HT-29 (cell line): ENCODE measurements at regions not wholly inside any gene's neighbourhood (a gene's known extent, or its start where the extent isn't known, plus 50 kb on each side); places are given as distances from the start of the nearest gene placed in this dataset.
"Not testable (repeated sequence)": the region's sequence is repeated elsewhere in the genome, so short reads cannot be mapped to it uniquely, and the experiment has no call there.

Experiments used
- DNase-seq: peaks from one replicate; pipeline ENCODE4 v3.0.0-alpha.2; 2015; ENCODE audit warnings: low spot score

DNA sequence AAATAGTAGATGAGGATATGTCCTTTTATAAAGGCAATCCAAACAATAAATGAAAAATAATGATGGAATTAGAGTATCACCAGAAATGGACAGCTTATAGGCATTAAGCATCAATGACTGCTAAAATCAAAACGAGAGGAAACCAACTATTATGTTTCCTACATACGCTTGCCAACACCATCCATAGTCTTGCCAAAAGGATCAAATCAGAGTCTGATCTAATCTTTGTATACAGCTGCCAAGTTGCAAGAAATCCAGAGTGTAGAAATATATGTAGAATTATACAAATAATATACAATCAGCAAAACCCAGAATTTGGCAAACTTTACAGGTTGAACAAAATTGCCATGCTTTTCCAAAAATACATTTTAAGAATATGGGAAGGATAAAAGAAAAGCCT lies 1661.6 kb downstream of the SLITRK1 start:
- no peak for DNase-seq

DNA sequence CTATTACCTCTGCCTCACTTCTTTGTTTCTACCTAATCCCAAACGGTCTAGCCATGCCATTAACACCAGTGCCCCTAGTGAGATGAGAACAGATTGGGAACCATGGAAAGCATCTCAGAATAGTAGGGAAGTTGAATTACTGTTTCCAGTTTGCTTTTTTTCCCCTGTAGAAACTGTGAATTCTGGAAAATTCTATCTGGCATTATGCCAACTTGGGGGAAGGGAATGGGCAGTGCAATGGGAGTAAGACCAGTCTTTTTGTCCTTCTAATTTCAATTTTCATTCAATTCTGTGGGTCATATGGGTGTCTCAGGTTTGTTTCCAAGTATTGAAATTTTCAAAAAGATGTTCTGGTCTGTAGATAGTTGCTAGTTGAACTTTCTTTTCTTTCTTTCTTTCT lies 1666.1 kb downstream of the SLITRK1 start:
- DNase-seq, result no peak

DNA sequence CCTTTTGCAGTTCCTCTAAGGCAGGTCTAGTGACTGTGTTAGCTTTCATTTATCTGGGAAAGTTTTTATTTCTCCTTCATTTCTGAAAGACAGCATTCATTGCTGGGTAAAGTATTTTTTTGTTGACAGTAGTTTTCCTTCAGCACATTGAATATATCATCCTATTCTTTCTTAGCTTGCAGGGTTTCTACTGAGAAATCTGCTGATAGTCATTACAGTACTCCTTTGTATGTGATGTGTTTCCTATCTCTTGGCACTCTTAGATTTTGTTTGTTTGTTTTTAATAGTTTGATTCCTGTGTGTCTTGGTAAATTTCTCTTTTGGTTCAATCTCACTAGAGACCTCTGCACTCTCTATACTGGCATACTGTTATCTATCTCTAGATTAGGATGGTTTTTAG lies 1667.9 kb downstream of the SLITRK1 start:
- no peak for DNase-seq

DNA sequence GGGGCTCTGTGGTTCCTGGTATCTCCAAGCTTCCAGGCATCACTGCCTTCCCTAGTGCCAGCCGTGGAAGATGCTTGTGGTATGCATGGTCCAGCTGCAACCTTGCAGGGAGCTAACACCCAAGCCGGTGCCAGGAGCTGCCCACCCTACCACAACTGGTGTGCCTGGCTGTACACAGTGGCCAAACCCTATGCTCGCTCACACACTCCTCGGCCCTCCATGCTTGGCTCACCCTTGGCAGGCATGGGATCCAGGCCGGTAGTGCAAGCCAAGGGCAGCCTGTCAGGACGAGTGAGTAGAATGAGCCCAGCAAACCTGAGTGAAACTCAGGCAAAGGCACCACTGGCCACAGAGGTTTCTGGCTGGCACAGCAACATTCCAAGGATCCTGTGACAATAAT lies 1676.0 kb downstream of the SLITRK1 start:
- DNase-seq, result no peak

DNA sequence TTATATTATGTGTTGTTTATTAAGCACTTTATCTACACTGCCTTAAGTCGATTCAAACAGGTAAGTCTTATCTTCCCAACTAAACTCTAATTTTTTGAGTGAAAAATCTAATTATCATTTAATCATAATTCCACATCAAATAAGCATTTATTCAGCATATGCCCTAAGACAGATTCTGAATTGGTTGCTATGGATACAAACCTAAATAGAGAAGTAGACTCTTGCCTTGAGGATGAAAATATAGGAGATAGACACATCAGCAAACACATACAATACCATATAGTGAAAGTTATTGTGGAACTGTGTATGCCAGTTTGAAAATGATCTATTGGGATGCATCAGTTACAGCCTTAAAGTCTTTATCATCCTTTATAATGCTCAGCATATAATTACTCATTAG lies 1679.9 kb downstream of the SLITRK1 start:
- no peak for DNase-seq

DNA sequence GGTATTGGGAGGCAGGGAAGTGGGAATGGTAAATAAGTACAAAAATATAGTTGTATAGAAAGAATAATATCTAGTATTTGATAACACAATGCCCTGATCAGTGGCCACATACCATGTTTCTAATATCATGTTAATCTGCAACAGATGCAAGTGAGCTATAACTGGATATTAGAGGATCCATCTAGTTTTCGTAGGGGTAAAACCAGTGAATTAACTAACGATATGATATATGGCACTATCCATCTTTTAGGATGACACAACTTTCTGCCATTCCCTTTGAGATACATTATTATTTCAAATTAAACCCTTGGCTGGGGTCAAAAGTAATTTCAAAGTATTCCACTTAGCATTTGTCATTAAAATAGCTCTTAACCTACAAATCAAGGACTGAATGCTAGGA lies 1686.2 kb downstream of the SLITRK1 start:
- no peak for DNase-seq

DNA sequence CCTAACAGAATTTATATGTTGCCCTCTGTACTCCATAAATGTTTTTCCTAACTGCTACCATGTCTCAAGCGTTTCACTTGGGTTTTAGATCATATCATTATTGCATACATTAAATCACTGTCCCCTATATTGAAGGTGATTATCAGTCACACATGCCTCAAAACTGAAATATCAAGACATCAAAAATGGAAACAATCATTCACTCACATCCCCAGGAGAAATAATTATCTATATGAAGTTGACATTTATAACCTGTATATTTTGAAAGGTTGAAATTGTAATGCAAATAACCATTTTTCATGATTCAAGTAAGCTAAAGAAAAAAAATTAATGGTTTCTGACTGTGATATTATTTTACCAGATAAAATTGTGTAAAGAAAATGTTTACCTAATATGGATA lies 1695.0 kb downstream of the SLITRK1 start:
- no peak for DNase-seq

DNA sequence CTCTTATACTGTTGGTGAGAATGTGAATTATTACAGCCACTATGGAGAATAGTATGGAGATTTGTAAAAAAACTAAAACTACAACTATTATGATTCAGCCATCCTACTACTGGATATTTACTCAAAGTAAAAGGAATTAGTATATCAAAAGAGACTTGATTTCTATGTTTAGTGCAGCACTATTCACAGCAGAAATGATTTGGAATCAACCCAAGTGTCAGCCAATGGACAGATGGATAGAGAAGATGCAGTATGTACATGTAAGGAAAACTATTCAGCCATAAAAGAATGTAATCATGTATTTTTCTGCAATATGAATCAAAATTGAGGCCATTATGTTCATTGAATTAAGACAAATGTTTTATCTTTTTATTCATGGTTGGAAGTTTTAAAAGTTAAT lies 1705.5 kb downstream of the SLITRK1 start:
- DNase-seq, result no peak

DNA sequence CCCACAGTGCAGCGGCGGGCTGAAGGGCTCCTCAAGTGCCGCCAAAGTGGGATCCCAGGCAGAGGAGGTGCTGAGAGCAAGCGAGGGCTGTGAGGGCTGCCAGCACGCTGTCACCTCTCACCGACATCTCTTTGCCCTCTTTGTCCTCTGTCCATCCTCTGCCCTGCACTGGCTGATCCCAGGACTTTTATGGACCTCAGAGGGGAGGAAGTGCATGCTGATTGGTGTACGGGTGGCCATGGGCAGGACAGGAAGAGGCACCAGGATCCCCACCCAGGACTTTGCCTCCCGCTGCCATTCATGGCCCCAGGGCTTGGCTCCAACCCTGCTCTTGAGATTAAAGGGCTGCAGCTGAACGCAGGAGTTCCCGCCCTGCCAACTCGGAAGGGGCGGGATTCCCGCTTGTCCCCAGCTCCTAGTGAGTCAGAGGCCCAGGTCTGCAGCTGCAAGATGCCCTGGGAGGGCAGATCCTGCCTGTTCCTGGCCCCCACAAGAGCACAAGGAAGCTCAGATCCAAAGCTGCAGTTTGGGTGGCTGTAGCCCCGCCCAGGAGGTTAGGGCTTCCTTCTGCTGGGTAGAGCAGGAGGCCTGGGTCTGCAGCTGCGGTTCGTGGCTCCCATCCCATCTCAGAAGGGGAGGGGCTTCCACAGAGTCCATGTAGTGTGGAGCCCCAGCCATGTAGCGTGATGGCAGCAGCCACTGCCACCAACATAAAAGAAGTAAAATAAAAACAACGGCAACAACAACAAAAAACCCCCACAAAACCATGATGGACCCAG lies 1716.7 kb downstream of the SLITRK1 start:
- no peak for DNase-seq

DNA sequence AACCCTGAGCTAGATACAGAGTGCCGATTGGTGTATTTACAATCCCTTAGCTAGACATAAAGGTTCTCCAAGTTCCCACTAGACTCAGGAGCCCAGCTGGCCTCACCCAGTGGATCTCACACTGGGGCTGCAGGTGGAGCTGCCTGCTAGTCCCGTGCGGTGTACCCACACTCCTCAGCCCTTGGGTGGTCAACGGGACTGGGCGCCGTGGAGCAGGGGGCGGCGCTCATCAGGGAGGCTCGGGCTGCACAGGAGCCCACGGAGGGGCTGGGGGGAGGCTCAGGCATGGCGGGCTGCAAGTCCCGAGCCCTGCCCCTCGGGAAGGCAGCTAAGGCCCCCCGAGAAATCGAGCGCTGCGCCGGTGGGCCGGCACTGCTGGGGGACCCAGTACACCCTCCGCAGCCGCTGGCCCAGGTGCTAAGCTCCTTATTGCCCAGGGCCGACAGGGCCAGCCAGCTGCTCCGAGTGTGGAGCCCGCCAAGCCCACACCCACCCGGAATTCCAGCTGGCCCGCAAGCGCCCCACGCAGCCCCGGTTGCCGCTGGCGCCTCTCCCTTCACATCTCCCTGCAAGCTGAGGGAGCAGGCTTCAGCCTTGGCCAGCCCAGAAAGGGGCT lies 1717.4 kb downstream of the SLITRK1 start:
- not testable (repeated sequence) for DNase-seq

DNA sequence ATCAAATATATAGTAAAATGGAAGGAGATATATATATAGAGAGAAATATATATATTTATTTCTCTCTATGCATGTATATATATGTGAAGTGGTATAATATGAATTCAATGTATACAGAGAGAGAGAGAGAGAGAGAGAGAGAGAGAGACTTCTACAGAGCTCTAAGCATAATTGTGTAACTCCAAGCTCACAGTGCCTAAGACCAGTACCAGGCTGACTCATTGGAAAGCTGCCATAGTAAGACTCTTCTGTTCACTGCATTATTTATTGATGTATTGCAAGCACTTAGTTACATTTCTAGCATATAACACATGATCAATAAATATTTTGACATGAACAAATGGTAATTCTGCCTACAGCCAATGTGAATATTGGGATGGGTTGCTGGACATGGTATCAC lies 1734.7 kb downstream of the SLITRK1 start:
- no peak for DNase-seq

DNA sequence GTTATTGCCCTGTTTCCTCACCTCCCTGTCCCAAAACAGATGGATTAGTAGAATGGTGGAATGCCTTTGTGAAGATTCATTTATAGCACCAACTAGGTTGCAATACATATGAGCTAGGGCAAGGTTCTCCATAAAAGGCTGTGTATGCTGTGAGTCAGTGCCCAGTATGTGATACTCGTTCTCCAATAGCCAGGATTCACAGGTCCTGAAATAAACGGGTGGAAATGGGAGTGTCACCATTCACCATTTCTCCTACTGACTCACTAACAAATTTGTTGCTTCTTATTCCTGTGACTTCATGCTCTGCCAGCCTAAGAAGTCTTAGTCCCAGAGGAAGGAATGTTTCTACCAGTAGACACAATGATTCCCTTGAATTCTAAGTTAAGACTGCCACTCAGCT lies 1745.4 kb downstream of the SLITRK1 start:
- DNase-seq, result no peak

DNA sequence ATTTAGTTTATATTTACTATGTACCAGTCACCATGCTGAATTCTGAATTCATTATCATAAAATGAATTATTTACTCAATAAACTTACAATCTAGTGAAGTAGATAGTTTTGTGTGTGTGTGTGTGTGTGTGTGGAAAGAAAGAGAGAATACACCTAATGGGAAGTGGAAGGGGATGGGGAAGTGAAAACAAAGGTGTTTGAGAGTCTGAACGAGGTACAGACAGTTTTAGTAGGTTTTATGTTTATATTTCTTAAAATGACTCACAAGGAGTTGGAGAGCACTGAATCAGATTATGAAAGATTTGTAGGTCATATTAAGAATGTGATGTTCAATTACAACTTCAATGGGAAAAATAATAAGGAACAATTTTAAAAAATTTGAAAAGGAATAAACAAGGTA lies 1753.0 kb downstream of the SLITRK1 start:
- DNase-seq, result no peak

DNA sequence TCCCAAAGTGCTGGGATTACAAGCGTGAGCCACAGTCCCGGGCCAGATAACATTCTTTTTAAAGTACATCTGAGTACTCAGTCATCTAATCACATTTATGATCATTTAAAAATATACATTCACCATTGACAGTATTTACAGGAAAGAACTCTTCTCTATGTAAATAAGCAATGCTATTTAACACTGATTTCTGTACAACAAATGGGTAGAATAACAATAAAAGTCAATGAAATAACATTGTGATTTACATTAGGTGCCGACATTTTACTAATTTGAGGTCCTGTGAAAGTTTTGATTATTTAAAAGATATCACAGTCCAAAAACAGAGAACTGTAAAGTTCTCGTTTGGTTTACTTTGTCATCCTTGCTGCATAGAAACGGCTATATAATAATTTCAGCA lies 1763.7 kb downstream of the SLITRK1 start:
- no peak for DNase-seq

DNA sequence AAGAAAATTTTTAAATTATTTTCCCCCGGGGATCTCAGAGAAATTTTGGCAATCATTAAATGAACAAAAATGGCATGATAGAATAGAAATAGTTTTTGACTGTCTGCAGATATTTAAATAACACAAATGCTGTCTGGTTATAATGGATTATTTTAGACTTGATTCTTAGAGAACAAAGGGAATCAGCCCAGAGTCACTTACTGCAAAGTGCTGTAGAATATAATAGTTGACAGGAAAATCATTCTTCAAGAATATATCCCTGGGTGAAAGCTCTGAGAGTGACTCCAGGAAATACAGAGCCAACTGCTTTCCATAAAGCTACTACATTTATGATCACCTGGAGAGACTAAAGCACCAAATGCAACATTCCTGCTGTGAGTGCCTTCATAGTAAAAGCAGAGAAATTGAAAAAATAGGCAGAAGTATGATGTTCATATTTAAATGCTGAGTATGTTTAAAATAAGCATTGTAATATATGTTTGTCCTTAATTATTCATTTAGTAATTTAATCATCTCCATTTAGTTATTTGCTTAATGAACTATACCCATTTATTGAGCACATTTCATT lies 1765.8 kb downstream of the SLITRK1 start:
- no peak for DNase-seq

DNA sequence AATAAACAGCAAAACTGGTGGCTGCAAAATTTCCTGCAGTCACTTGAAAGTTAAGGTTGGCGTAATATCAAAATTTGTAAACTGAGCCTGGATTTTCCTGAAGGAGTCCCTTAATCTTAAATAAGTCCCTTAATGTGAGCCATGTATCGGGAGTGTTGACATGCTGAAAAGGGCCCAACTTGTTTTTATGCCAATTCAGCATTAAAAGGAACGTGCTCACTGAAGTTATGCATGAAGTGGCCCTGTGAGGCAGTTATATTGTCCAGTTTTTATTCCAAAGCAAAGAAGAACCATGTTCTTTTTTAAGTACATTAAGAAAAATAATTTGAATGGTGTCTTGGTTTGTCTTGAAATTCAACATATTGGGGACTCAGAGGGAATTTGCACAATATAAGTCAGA lies 1766.9 kb downstream of the SLITRK1 start:
- DNase-seq, result no peak

DNA sequence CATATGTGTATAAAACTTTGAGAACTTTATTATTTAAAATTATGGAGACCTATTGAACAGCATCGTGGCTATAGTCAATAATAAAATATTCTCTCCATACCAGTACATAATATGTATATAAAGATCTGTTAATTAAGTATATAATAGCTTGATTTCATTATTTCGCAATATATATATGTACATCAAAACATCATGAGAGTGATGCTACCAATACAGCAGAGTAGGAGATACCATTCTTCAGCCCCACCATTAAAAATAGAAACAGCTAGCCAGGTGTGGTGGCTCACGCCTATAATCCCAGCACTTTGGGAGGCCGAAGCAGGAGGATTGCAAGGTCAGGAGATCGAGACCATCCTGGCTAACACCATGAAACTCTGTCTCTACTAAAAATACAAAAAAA lies 1755.3 kb upstream of the SPRY2 start:
- DNase-seq, result no peak

DNA sequence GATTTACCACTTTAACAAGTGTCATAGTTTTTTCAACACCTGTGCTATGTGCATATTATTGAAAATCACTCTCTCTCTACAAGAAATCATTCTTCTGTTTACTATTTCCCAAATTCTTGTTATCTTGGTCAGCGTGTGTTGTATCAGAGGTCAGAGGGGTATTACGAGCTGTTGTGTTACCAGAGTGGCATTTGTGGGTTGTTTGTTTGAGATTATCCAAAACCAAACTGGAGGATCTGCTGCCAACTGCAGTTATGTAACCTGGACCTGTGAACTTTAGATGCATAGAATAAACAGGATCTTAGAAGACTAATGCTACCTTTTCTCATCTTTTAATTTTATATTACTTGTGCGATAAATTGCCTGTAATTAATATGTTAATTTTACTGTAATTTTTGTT lies 1751.4 kb upstream of the SPRY2 start:
- no peak for DNase-seq

DNA sequence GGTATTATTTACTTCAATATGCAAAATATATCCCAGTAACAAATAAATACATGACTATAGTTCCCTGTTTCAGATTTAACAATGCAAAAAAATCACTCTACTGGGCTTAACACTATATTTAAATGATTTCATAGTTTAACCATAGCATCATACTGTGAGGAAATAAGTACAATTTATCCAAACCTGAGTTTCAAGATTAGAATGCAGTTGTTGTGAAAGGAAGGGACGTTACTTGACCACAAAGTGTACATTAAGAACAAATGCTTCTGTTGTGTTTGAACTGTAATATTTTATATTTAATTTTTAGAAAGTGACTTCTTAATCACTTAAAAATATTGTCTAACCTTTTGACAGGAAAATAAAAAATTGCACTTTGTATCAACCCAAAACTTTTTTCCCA lies 1747.9 kb upstream of the SPRY2 start:
- DNase-seq, result no peak

DNA sequence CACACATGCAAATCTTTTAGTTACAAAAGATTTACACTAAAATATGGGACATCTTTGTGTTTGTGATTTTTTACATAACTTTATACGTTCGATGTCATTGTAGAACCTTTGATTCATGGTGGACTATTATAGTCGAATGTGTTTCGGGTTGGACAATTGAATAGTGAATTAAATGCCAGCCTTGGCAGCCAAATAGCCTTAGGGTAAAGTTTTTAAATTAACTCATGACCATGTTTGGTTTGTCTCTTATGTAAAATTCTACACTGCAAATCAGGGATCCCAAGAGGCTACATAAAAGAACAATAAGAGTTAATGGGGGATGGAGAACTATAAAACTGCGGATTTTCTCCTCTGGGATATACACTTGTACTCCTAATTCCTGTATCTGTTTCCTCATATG lies 1735.6 kb upstream of the SPRY2 start:
- DNase-seq, result no peak

DNA sequence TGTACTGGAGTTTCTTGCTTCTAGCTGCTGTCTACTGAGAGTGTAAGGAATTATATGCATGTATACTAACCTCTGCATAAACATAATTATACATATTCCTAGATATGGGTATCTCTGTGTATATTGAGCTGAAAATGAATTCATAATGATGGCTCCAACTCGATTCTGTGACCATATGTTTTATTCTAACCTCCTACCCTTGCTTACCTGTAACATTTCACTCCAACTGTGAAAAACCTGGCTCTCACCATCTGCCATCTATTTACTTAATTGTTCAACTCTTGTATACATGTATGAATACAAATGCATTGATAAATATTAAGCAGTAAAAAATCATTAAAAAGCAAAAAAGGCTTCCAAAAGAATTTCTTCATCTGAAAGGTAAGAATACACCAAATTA lies 1729.5 kb upstream of the SPRY2 start:
- DNase-seq, result no peak

DNA sequence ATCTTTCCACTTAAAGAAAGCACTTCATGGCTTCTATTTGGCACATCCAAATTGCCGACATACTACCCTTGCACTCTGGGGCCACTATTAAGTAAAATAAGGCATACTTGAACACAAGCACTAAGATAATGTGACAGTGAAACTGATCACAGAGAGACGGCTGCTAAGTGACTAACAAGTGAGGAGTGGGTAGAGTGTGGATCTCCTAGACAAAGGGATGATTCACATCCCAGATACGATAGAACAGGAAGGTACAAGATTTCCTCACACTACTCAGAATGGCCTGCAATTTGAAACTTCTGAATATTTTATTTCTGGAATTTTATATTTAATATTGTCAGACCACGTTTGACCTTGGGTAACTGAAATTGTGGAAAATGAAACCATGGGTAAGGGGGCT lies 1721.8 kb upstream of the SPRY2 start:
- no peak for DNase-seq

DNA sequence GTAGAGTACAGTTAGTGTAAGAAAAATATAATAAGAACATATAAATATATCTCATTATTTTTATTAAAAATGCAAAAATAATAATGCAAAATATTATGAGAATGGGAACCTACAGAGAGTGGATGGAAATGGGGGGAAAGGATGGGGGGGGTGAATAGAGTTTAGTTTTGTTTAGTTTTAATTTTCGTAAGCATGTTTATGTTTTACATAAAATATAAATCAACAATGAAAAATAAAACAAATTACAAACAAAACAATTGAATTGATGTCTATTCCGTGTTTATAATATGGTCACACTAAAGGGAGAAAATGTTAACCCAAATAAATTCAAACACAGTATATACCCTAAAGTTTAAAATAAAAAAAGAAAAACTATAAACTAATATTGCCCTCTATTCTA lies 1717.4 kb upstream of the SPRY2 start:
- no peak for DNase-seq
